ENCODE measurements at regions not wholly inside any gene's neighbourhood (a gene's known extent, or its start where the extent isn't known, plus 50 kb on each side); places are given as distances from the start of the nearest gene placed in this dataset.
"Not testable (repeated sequence)": the region's sequence is repeated elsewhere in the genome, so short reads cannot be mapped to it uniquely, and the experiment has no call there.

DNA sequence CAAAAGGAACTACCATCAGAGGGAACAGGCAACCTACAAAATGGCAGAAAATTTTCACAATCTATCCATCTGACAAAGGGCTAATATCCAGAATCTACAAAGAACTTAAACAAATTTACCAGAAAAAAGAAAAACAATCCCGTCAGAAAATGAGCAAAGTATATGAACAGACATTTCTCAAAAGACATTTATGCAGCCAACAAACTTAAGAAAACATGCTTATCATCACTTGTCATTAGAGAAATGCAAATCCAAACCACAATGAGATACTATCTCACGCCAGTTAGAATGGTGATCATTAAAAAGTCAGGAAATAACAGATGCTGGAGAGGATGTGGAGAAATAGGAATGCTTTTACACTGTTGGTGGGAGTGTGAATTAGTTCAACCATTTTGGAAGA lies 516.2 kb downstream of the NFIB start:
- not testable (repeated sequence) for TF ChIP-seq POLR2AphosphoS5, POLR2A (IDR thresholded peaks at IDR 0.05)
- TF ChIP-seq, protein P1, sequence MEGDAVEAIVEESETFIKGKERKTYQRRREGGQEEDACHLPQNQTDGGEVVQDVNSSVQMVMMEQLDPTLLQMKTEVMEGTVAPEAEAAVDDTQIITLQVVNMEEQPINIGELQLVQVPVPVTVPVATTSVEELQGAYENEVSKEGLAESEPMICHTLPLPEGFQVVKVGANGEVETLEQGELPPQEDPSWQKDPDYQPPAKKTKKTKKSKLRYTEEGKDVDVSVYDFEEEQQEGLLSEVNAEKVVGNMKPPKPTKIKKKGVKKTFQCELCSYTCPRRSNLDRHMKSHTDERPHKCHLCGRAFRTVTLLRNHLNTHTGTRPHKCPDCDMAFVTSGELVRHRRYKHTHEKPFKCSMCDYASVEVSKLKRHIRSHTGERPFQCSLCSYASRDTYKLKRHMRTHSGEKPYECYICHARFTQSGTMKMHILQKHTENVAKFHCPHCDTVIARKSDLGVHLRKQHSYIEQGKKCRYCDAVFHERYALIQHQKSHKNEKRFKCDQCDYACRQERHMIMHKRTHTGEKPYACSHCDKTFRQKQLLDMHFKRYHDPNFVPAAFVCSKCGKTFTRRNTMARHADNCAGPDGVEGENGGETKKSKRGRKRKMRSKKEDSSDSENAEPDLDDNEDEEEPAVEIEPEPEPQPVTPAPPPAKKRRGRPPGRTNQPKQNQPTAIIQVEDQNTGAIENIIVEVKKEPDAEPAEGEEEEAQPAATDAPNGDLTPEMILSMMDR (IDR thresholded peaks at IDR 0.05): not testable (repeated sequence)
